Liver (tissue), 7 donors: ENCODE measurements at regions not wholly inside any gene's neighbourhood (a gene's known extent, or its start where the extent isn't known, plus 50 kb on each side); places are given as distances from the start of the nearest gene placed in this dataset.

Experiments
- DNase-seq: peaks from one replicate; pipeline ENCODE4 v3.0.0-alpha.2; 2017; ENCODE audit warnings: low spot score
- H3K27ac ChIP-seq, 2 donors: one replicate each; pipeline ENCODE4 v1.7.0; 2013; ENCODE audit warnings: inconsistent platforms in 2 of 2, low read length in 2 of 2, control low read depth in 1 of 2, low read depth in 1 of 2, mild to moderate bottlenecking in 1 of 2
- H3K27me3 ChIP-seq, 4 donors: one replicate each; pipeline versions ENCODE4 v1.6.1 to v1.7.0; 2013; ENCODE audit warnings: low read length in 3 of 4, inconsistent platforms in 1 of 4, mild to moderate bottlenecking in 1 of 4, moderate library complexity in 1 of 4; ENCODE audit not compliant: control insufficient read depth in 4 of 4, insufficient read depth in 4 of 4
- H3K36me3 ChIP-seq, 4 donors: one replicate each; pipeline versions ENCODE4 v1.6.1 to v1.7.0; 2013; ENCODE audit warnings: low read length in 3 of 4, mild to moderate bottlenecking in 3 of 4, low read depth in 1 of 4, moderate library complexity in 1 of 4; ENCODE audit not compliant: control insufficient read depth in 4 of 4, insufficient read depth in 3 of 4
- H3K4me1 ChIP-seq, 4 donors: one replicate each; pipeline versions ENCODE4 v1.6.1 to v1.7.0; 2013; ENCODE audit warnings: low read length in 3 of 4, mild to moderate bottlenecking in 3 of 4, moderate library complexity in 1 of 4; ENCODE audit not compliant: control insufficient read depth in 4 of 4, insufficient read depth in 4 of 4
- H3K4me3 ChIP-seq, 3 donors: one replicate each; pipeline versions ENCODE4 v1.6.1 to v1.7.0; 2013; ENCODE audit warnings: low read length in 3 of 3, control low read depth in 1 of 3, low read depth in 1 of 3, mild to moderate bottlenecking in 1 of 3
- H3K9ac ChIP-seq, 2 donors: one replicate each; pipeline ENCODE4 v1.7.0; 2013; ENCODE audit warnings: low read length in 2 of 2, mild to moderate bottlenecking in 2 of 2, moderate library complexity in 2 of 2, control low read depth in 1 of 2, low read depth in 1 of 2
- H3K9me3 ChIP-seq, 4 donors: one replicate each; pipeline versions ENCODE4 v1.6.1 to v1.7.0; 2013; ENCODE audit warnings: low read length in 3 of 4; ENCODE audit not compliant: control insufficient read depth in 4 of 4
- FOXA2 ChIP-seq: IDR thresholded peaks from 2 replicates; pipeline ENCODE4 v1.6.1; 2016; ENCODE audit warnings: antibody characterized with exemption
- GABPA ChIP-seq, 2 donors: IDR thresholded peaks in 1 of 2; conservative IDR thresholded peaks in 1 of 2; 2 replicates each; pipeline ENCODE4 v1.6.1; 2016; ENCODE audit warnings: antibody characterized with exemption in 2 of 2, mild to moderate bottlenecking in 1 of 2, moderate library complexity in 1 of 2
- HNF4A ChIP-seq, 2 donors: conservative IDR thresholded peaks; 2 replicates each; pipeline ENCODE4 v1.6.1; 2016; ENCODE audit warnings: antibody characterized with exemption in 2 of 2, mild to moderate bottlenecking in 2 of 2
- HNF4G ChIP-seq: IDR thresholded peaks from 2 replicates; pipeline ENCODE4 v1.6.1; 2016; ENCODE audit warnings: antibody characterized with exemption
- JUND ChIP-seq, 2 donors: IDR thresholded peaks; 2 replicates each; pipeline ENCODE4 v1.6.1; 2016; ENCODE audit warnings: antibody characterized with exemption in 2 of 2
- NR2F2 ChIP-seq: IDR thresholded peaks from 2 replicates; pipeline ENCODE4 v1.6.1; 2016; ENCODE audit warnings: antibody characterized with exemption
- REST ChIP-seq: IDR thresholded peaks from 2 replicates; pipeline ENCODE4 v1.6.1; 2016; ENCODE audit warnings: antibody characterized with exemption, mild to moderate bottlenecking
- RXRA ChIP-seq, 2 donors: IDR thresholded peaks; 2 replicates each; pipeline ENCODE4 v1.6.1; 2017 to 2018; ENCODE audit warnings: antibody characterized with exemption in 2 of 2, mild to moderate bottlenecking in 1 of 2
- SP1 ChIP-seq: IDR thresholded peaks from 2 replicates; pipeline ENCODE4 v1.6.1; 2018; ENCODE audit warnings: antibody characterized with exemption, mild to moderate bottlenecking
- TAF1 ChIP-seq: conservative IDR thresholded peaks from 2 replicates; pipeline ENCODE4 v1.6.1; 2016; ENCODE audit warnings: antibody characterized with exemption, mild to moderate bottlenecking
- YY1 ChIP-seq: IDR thresholded peaks from 2 replicates; pipeline ENCODE4 v1.6.1; 2016; ENCODE audit warnings: antibody characterized with exemption, mild to moderate bottlenecking
- WGBS: extraction: QIAGEN DNeasy Blood & Tissue Kit; methylation state at CpG from one replicate; pipeline ENCODE4 v1.1.7; 2013; 5-methylcytosine and 5-hydroxymethylcytosine counted together
- TF ChIP-seq, protein P1 (sequence below): IDR thresholded peaks from 2 replicates; pipeline ENCODE4 v1.6.1; 2016; ENCODE audit warnings: antibody characterized with exemption
- TF ChIP-seq, protein P2 (sequence below): IDR thresholded peaks from 2 replicates; pipeline ENCODE4 v1.6.1; 2016; ENCODE audit warnings: antibody characterized with exemption
- donor health status: healthy.
- donor health status: healthy.
- donor health status: healthy.
- donor health status: healthy.

DNA sequence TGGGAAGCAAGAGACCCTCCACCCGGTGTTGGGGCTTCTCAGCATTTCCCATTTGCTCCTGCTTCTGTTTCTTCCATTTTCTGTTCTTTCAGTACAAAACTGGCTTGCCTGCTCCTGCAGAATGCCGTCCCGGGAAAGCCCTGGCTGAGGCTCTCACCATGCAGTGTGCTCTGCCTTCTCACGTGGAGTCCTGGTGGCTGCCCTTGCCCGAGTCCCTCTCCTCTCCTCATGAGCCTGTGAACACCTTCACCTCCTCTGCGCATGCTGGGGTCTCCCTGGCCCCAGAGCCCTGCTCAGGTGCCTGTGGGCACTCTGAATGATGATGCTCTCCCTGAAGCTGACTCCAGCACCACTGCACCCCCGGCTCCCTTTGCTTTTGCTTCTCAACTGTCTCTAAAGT lies 752.0 kb downstream of the QKI start:
- no peak for TF ChIP-seq FOXA2
- no peak for TF ChIP-seq YY1
- no peak for TF ChIP-seq SP1
- Histone ChIP-seq H3K4me3 (no peak overlapping the region), H3K27me3 (peaks cover 0 to 9% (median 0%) of the 10 kb centered on the region in 4 donors), H3K4me1 (no peaks in the 10 kb centered on the region), H3K9me3 (no peaks in the 10 kb centered on the region), H3K9ac (no peak overlapping the region), H3K36me3 (no peaks in the 10 kb centered on the region), H3K27ac (no peak overlapping the region)
- WGBS: 74% methylated on average over 7 of the region's 7 CpGs
- DNase-seq: no peak

DNA sequence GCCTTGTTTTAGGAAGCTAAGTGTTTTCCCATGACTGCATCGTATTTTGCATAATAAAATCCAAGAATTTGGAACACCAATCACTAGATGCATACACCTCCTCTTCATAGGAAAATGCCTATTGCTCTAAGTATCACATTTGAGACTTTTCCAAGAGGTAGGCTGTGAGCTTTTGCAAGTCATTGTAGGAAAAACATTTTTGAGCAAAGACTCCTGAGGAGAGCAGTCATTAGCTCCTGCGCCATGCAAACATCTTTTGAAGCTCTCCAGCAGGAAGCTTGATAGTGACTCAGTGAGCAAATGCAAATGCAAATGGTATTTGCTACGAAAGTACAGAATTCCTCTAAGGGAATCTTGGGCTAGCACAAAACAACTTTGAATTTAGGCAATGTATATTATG lies 750.4 kb downstream of the QKI start:
- WGBS: 61% methylated on average over 3 of the region's 3 CpGs

DNA sequence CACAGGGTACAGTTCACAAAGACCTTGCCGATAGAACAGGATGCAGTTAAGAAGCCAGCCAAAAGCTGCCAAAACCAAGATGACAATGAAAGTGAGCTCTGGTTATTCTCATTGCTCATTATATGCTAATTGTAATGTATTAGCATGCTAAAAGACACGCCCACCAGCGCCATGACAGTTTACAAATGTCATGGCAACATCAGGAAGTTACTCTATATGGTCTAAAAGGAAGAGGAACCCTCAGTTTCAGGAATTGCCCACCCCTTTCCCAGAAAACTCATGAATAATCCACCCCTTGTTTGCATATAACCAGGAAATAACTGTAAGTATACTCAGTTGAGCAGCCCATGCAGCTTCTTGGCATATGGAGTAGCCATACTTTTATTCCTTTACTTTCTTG lies 748.7 kb downstream of the QKI start:
- peaks cover 0 to 8% (median 0%) of the 10 kb centered on the region in 4 donors for H3K27me3 ChIP-seq
- no peak overlapping the region for H3K4me3 ChIP-seq
- H3K9ac ChIP-seq: no peak overlapping the region
- WGBS: 55% methylated on average over 3 of the region's 3 CpGs
- H3K4me1 ChIP-seq: no peaks in the 10 kb centered on the region
- no peak overlapping the region for H3K27ac ChIP-seq
- H3K9me3 ChIP-seq: no peaks in the 10 kb centered on the region
- no peak for DNase-seq
- no peaks in the 10 kb centered on the region for H3K36me3 ChIP-seq
- no peak for TF ChIP-seq FOXA2
- TF ChIP-seq REST: no peak
- no peak for TF ChIP-seq HNF4A (conservative IDR thresholded peaks at IDR 0.05)
- no peak for TF ChIP-seq RXRA (IDR thresholded peaks at IDR 0.05)
- TF ChIP-seq JUND (IDR thresholded peaks at IDR 0.05): no peak
- no peak for TF ChIP-seq SP1
- TF ChIP-seq NR2F2: no peak
- no peak for TF ChIP-seq YY1
- TF ChIP-seq TAF1: no peak
- TF ChIP-seq, protein P1, sequence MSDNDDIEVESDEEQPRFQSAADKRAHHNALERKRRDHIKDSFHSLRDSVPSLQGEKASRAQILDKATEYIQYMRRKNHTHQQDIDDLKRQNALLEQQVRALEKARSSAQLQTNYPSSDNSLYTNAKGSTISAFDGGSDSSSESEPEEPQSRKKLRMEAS: no peak
- no peak for TF ChIP-seq GABPA (IDR thresholded peaks at IDR 0.05 in 1 of 2, conservative IDR thresholded peaks at IDR 0.05 in 1 of 2)

More for the DNA sequence above, 750.4 kb downstream of the QKI start:
- no peaks in the 10 kb centered on the region for H3K9me3 ChIP-seq
- no peak overlapping the region for H3K4me3 ChIP-seq
- no peak overlapping the region for H3K27ac ChIP-seq
- no peaks in the 10 kb centered on the region for H3K4me1 ChIP-seq
- H3K9ac ChIP-seq: no peak overlapping the region
- H3K36me3 ChIP-seq: no peaks in the 10 kb centered on the region
- peaks cover 0 to 9% (median 0%) of the 10 kb centered on the region in 4 donors for H3K27me3 ChIP-seq
- TF ChIP-seq REST (no peak), HNF4G (no peak), GABPA (IDR thresholded peaks at IDR 0.05 in 1 of 2, conservative IDR thresholded peaks at IDR 0.05 in 1 of 2) (no peak), NR2F2 (no peak), HNF4A (conservative IDR thresholded peaks at IDR 0.05) (no peak), YY1 (no peak), FOXA2 (no peak), SP1 (no peak)
- TF ChIP-seq, protein P1: no peak
- TF ChIP-seq, protein P2, sequence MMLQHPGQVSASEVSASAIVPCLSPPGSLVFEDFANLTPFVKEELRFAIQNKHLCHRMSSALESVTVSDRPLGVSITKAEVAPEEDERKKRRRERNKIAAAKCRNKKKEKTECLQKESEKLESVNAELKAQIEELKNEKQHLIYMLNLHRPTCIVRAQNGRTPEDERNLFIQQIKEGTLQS: no peak
- no peak for DNase-seq
